Fibroblast of lung (primary cell): ENCODE measurements at regions not wholly inside any gene's neighbourhood (a gene's known extent, or its start where the extent isn't known, plus 50 kb on each side); places are given as distances from the start of the nearest gene placed in this dataset.

ENCODE experiments used
- EZH2 ChIP-seq: IDR thresholded peaks from 2 replicates; pipeline ENCODE4 v1.5.1; 2012; ENCODE audit warnings: low read length, control low read depth, mild to moderate bottlenecking; ENCODE audit errors: missing control alignments
- TF ChIP-seq, protein P1 (sequence below), 2 donors: IDR thresholded peaks in 1 of 2; conservative IDR thresholded peaks in 1 of 2; 1 replicate in 1 of 2; 2 replicates in 1 of 2; pipeline ENCODE4 v1.5.1; 2011 to 2012; ENCODE audit warnings: low read length in 2 of 2, control low read depth in 1 of 2, inconsistent platforms in 1 of 2, low read depth in 1 of 2, mild to moderate bottlenecking in 1 of 2

DNA sequence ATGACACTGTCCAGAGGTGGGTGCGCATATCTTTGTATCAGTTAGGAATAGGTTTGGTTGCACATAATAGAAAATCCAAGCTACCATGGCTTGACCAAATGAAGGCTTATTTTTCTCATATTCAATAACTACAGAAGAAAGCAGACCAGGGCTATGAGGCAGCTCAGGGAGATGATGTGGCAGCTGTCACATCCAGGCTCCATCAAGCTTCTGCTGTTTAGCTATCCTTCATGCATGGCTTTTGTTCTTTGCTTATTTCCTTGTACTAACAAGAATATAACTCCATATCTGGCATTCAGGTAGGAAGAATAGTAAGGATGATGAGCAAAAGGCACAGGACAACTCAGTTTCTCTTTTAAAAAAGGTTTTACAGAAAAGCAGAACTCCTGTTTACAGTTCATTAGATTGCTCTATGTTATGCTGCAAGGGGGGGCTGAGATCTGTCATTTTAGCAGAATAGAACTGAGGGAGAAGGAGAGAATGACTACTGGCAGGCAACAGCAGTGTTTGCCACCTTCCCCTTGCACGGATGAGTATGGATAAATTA lies 336.1 kb downstream of the MLLT3 start:
- TF ChIP-seq, protein P1, sequence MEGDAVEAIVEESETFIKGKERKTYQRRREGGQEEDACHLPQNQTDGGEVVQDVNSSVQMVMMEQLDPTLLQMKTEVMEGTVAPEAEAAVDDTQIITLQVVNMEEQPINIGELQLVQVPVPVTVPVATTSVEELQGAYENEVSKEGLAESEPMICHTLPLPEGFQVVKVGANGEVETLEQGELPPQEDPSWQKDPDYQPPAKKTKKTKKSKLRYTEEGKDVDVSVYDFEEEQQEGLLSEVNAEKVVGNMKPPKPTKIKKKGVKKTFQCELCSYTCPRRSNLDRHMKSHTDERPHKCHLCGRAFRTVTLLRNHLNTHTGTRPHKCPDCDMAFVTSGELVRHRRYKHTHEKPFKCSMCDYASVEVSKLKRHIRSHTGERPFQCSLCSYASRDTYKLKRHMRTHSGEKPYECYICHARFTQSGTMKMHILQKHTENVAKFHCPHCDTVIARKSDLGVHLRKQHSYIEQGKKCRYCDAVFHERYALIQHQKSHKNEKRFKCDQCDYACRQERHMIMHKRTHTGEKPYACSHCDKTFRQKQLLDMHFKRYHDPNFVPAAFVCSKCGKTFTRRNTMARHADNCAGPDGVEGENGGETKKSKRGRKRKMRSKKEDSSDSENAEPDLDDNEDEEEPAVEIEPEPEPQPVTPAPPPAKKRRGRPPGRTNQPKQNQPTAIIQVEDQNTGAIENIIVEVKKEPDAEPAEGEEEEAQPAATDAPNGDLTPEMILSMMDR (conservative IDR thresholded peaks at IDR 0.05 in 1 of 2, IDR thresholded peaks at IDR 0.05 in 1 of 2; ENCODE audit: low read depth in 1 of 2, low read length in 2 of 2) = no peak
- no peak for TF ChIP-seq EZH2
